HL-60 (cell line): ENCODE measurements at regions not wholly inside any gene's neighbourhood (a gene's known extent, or its start where the extent isn't known, plus 50 kb on each side); places are given as distances from the start of the nearest gene placed in this dataset.

ENCODE experiments used
- CTCF ChIP-seq: IDR thresholded peaks from one replicate; pipeline ENCODE4 v1.5.1; 2011; ENCODE audit warnings: low read length, control low read depth, inconsistent platforms; ENCODE audit not compliant: insufficient read depth
- POLR2AphosphoS5 ChIP-seq: IDR thresholded peaks from 2 replicates; pipeline ENCODE4 v1.6.1; 2012; ENCODE audit warnings: low read depth
- REST ChIP-seq: IDR thresholded peaks from 2 replicates; pipeline ENCODE4 v1.6.1; 2012; ENCODE audit warnings: low read depth; ENCODE audit not compliant: insufficient replicate concordance
- SPI1 ChIP-seq: IDR thresholded peaks from 2 replicates; pipeline ENCODE4 v1.6.1; 2012; ENCODE audit warnings: low read depth, mild to moderate bottlenecking, borderline replicate concordance

GRCh38 chr1:22319608-22320007, 132.0 kb upstream of the ZBTB40 start:
- TF ChIP-seq CTCF (no peak), POLR2AphosphoS5 (no peak), REST (no peak), SPI1 (no peak)
